Activated CD4-positive, alpha-beta T cell treated with anti-CD3 and anti-CD28 coated beads, Interleukin-2, amount 50 U/mL, for 24 hours (primary cell): ENCODE measurements at regions not wholly inside any gene's neighbourhood (a gene's known extent, or its start where the extent isn't known, plus 50 kb on each side); places are given as distances from the start of the nearest gene placed in this dataset.
"Not testable (repeated sequence)": the region's sequence is repeated elsewhere in the genome, so short reads cannot be mapped to it uniquely, and the experiment has no call there.

Experiments
- DNase-seq, 2 donors: peaks; one replicate each; pipeline ENCODE4 v3.0.0-alpha.2; 2020; ENCODE audit warnings: low read depth in 1 of 2, low spot score in 1 of 2

GRCh38 chr2:224650815-224651439 lies 65.2 kb downstream of the CCDC195 start:
- DNase-seq: peak in 1 of 2 donors; percentile 13

GRCh38 chr2:224647684-224648083 lies 62.5 kb upstream of the CUL3 start:
- not testable (repeated sequence) for DNase-seq

- no peak for DNase-seq
Measured at GRCh38 chr2:224646242-224646846, 61.2 kb upstream of the CUL3 start.

- no peak for DNase-seq
Measured at GRCh38 chr2:224645722-224646121, 60.6 kb upstream of the CUL3 start.

GRCh38 chr2:224640679-224641078 lies 55.5 kb upstream of the CUL3 start:
- DNase-seq: no peak

- DNase-seq: peak in 1 of 2 donors; percentile 35
Measured at GRCh38 chr2:224638301-224638823, 53.2 kb upstream of the CUL3 start.
